HFF-Myc (cell line): ENCODE measurements at regions not wholly inside any gene's neighbourhood (a gene's known extent, or its start where the extent isn't known, plus 50 kb on each side); places are given as distances from the start of the nearest gene placed in this dataset.
"Not testable (repeated sequence)": the region's sequence is repeated elsewhere in the genome, so short reads cannot be mapped to it uniquely, and the experiment has no call there.

Source experiments
- DNase-seq: peaks from one replicate; pipeline ENCODE4 v3.0.0-alpha.2; 2011; ENCODE audit warnings: low read depth; ENCODE audit errors: extremely low read depth
- H3K4me3 ChIP-seq: replicated peaks from 2 replicates; pipeline ENCODE4 v1.5.1; 2011; ENCODE audit warnings: low read depth, mild to moderate bottlenecking, control low read depth, low read length
- TF ChIP-seq, protein P1 (sequence below): IDR thresholded peaks from 2 replicates; pipeline ENCODE4 v1.5.1; 2012; ENCODE audit warnings: mild to moderate bottlenecking, low read depth, low read length, control low read depth; ENCODE audit errors: missing control alignments

DNA sequence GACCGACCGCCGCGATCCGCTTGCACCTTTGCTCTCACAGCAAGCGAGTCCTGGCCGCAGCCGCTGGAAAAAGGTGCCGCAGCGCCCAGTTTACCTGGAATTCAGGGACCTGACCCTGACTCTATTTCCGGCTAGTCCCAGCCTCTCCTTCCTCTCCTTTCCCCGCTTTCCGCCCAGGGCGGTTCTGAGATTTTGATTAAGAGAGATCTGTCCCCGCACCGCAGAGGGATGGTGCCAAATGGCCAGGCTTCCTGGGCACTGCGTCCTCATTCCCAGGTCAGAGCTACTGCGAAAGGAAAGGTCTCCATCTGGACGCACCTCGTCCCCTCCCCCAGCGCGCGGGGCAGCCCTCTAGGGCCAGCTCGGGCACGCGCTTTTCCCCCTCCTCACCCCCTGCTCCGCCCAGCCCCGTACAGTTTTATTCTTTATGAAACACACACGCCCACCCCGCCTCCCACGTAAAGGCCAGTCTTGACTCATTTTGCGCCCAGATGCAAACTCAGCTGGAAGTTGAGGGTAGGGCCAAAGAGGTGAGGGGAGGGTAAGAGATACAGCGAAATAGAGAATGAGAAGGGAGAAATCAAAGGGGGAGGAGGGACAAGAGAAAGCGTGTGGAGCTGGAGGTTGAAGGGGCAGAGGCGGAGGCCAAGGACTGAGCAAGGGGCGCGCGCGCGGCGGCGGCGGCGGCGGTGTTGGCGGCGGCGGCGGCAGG lies 411.8 kb upstream of the ESRRG start:
- TF ChIP-seq, protein P1, sequence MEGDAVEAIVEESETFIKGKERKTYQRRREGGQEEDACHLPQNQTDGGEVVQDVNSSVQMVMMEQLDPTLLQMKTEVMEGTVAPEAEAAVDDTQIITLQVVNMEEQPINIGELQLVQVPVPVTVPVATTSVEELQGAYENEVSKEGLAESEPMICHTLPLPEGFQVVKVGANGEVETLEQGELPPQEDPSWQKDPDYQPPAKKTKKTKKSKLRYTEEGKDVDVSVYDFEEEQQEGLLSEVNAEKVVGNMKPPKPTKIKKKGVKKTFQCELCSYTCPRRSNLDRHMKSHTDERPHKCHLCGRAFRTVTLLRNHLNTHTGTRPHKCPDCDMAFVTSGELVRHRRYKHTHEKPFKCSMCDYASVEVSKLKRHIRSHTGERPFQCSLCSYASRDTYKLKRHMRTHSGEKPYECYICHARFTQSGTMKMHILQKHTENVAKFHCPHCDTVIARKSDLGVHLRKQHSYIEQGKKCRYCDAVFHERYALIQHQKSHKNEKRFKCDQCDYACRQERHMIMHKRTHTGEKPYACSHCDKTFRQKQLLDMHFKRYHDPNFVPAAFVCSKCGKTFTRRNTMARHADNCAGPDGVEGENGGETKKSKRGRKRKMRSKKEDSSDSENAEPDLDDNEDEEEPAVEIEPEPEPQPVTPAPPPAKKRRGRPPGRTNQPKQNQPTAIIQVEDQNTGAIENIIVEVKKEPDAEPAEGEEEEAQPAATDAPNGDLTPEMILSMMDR = no peak
- peak overlapping the region; percentile 28 for H3K4me3 ChIP-seq
- DNase-seq = no peak

DNA sequence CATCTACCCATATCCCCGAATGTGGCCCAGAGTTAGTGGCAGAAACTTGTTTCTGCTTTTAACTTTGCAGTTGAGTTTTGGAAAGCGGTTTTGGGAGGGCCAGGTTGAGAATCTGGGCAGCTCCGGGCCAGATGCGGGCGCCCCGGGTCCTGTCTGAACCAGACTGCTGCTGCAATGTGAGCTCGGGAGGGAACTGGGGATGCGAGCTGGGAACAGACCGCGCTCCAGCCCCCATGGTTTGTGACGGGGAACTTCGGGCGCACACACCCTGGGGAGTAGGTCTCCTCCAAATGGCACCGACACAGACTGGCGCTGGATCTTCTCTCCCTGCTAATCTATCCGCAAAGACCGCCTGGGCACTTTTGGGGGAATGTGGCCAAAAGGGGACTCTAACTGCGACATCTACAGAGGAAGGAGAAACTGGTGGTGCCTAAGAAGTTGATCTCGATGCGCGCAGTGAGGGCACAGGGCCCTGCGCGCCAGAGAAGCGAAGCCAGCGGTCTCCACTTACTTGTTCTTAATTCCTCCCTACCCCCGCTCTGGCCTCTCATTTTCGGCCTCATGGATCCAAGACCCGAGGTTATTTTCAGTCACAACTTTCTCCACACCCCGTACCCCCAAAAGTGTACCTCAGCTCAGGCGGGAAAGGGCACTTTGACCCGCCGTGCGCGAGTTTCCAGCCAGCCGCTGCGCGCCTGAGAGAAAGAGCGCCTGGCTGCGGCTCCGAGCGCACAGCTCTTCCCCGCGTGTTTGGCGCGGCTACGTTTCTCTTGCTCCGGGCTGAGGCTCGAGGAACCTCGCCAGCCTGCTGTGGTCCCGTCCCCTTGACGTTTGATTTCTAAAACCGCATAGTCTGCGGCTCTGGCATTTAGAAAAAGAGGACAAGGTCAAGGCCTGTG lies 411.0 kb upstream of the ESRRG start:
- no peak overlapping the region for H3K4me3 ChIP-seq
- DNase-seq = no peak
- TF ChIP-seq, protein P1 = no peak

DNA sequence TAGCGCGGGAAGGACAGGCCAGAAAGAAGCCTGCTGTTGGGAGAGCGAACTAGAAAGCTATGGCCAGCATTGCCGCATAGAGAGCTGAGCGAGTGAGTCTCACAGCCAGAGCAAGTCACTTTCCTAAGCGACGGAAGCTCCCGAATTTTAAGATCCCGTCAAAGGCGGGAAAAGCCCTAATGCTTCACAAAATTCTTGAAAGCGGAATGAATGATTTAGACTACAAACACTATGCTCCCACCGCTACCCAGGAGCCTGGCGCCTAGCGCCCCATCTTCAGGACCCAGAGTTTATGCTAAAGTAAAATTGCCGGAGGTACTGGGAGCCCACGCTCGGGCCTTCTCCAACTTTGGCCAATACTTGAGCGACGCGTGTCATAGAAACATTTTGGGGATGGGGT lies 409.9 kb upstream of the ESRRG start:
- TF ChIP-seq, protein P1 = no peak
- no peak overlapping the region for H3K4me3 ChIP-seq
- DNase-seq = no peak

DNA sequence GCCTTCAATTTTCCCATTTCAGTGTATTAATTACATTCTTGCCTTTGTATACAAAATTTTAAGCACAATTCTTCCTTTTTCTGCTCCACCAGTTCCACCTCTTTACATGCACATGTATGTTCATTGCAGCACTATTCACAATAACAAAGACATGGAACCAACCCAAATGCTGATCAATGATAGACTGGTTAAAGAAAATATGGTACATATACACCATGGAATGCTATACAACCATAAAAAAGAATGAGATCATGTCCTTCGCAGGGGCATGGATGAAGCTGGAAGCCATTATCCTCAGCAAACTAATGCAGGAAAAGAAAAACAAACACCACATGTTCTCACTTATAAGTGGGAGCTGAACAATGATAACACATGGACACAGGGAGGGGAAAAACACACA lies 400.1 kb upstream of the ESRRG start:
- not testable (repeated sequence) for DNase-seq, H3K4me3 ChIP-seq

DNA sequence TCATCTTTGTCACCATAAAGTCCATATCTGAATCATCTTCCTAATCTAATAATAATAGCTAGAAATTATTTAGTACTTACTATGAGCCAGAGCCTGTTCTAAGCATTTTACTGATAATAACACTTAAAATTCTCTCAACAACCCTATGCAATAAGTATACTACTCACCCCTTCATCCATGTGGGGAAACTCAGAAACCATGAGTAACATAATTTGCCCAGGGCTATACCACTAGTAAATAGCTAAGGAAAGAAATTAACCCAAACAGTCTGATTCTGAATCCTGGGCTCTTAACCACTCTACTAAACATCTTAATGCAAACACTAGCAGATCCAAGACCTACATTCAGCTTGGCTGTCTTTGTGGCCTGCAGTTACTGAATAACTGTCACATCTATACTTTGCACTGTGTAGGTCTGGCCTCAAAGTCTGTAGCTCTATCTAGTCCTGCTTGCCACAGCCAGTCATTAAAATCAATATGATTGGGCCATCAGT lies 394.8 kb upstream of the ESRRG start:
- no peak overlapping the region for H3K4me3 ChIP-seq
- TF ChIP-seq, protein P1 = no peak
- no peak for DNase-seq

DNA sequence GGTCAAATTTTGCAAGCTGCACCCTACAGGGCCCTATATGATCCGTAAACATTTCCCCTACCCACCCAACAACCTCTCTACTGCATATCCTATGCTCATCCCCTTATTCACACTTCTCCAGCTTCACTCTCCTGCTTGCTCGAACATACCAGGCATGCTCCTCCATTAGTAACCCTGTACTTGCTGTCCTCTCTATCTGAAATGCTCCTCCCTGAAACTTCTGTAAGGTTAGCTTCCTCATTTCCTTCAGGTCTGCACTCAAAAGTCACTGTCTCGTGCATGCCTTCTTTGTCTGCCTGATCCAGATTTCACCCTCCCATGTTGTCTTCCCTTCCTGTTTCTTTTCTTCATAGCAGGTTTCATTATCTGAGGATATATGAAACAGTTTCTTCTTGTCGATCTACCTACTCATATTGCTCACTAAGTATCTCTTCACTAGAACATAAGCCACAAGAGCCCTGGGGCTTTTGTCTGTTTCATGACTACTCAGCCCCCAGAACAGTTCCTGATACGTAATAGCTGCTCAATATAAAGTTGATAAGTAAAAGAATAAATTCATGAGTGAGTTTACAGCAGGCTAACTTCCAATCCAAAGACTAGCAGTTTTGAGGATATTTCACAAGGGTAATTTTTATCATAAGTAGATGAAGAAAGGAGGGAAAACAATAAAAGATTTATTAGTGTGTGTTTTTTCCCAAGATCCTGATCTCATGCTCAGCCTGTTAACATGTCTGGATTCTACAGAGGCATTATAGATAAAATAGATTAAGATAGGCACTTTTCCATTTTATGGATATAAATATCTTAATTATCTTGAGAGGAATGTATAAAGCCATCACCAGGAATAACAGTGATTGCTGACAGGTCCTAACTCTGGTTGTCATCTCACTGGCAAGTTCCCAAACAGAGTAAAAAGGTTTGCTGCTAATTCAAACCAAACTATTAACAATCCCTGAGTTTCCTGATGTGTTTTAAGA lies 392.5 kb upstream of the ESRRG start:
- no peak for DNase-seq
- H3K4me3 ChIP-seq = no peak overlapping the region
- TF ChIP-seq, protein P1 = no peak
